Neutrophil (primary cell): ENCODE measurements at regions not wholly inside any gene's neighbourhood (a gene's known extent, or its start where the extent isn't known, plus 50 kb on each side); places are given as distances from the start of the nearest gene placed in this dataset.

Source experiments
- H3K27ac ChIP-seq: fragments of 200-600 bp; sonication (generic); 2 replicates; pipeline ENCODE4 v1.5.1; 2016; ENCODE audit warnings: mild to moderate bottlenecking, moderate library complexity
- H3K27me3 ChIP-seq: fragments of 200-600 bp; sonication (generic); 2 replicates; pipeline ENCODE4 v1.6.0; 2016; ENCODE audit warnings: mild to moderate bottlenecking
- H3K36me3 ChIP-seq: fragments of 200-600 bp; sonication (generic); 2 replicates; pipeline ENCODE4 v1.5.1; 2017
- H3K4me1 ChIP-seq, 2 experiments: fragments of 200-600 bp in 1 of 2; sonication (generic) in 1 of 2; 1 replicate in 1 of 2; 2 replicates in 1 of 2; pipeline versions ENCODE4 v1.5.1 to v1.6.1; 2013 to 2016; ENCODE audit warnings: low read depth in 1 of 2, low read length in 1 of 2, mild to moderate bottlenecking in 1 of 2, moderate library complexity in 1 of 2; ENCODE audit not compliant: control insufficient read depth in 1 of 2, insufficient read depth in 1 of 2
- H3K4me3 ChIP-seq, 2 experiments: fragments of 200-600 bp in 1 of 2; sonication (generic) in 1 of 2; 1 replicate in 1 of 2; 2 replicates in 1 of 2; pipeline ENCODE4 v1.5.1; 2013 to 2016; ENCODE audit warnings: low read depth in 1 of 2, low read length in 1 of 2, mild to moderate bottlenecking in 1 of 2, moderate library complexity in 1 of 2
- H3K9me3 ChIP-seq: fragments of 200-600 bp; sonication (generic); 2 replicates; pipeline ENCODE4 v1.5.1; 2016
- TF ChIP-seq, protein P1 (sequence below): fragments of 200-600 bp; sonication (generic); IDR thresholded peaks from 2 replicates; pipeline ENCODE4 v1.5.1; 2016; ENCODE audit warnings: antibody characterized with exemption

DNA sequence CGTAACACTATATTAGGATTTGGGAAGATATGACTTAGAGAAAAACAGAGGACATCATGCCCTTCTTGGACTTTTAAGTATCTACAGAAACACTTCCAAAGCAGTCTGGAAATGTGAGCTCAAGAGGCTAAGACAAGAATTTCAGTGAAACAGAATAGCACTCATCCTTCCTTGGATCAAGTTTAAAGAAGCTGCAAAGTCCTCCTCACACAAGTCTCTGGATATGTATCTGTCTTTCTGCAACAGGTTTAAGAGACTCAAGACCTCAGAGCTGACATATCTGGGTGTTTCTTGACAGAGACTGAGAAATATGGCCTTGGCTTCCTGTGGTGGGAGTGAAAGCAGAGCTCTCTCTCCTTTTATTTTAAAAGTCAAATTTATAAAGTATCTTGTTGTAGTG is 82.5 kb upstream of the GIMD1 start:
- H3K27ac ChIP-seq: no peak overlapping the region
- H3K9me3 ChIP-seq: no peaks in the 10 kb centered on the region
- H3K36me3 ChIP-seq: no peaks in the 10 kb centered on the region
- no peaks in the 10 kb centered on the region for H3K27me3 ChIP-seq
- H3K4me1 ChIP-seq: no peaks in the 10 kb centered on the region
- no peak overlapping the region for H3K4me3 ChIP-seq
- TF ChIP-seq, protein P1, sequence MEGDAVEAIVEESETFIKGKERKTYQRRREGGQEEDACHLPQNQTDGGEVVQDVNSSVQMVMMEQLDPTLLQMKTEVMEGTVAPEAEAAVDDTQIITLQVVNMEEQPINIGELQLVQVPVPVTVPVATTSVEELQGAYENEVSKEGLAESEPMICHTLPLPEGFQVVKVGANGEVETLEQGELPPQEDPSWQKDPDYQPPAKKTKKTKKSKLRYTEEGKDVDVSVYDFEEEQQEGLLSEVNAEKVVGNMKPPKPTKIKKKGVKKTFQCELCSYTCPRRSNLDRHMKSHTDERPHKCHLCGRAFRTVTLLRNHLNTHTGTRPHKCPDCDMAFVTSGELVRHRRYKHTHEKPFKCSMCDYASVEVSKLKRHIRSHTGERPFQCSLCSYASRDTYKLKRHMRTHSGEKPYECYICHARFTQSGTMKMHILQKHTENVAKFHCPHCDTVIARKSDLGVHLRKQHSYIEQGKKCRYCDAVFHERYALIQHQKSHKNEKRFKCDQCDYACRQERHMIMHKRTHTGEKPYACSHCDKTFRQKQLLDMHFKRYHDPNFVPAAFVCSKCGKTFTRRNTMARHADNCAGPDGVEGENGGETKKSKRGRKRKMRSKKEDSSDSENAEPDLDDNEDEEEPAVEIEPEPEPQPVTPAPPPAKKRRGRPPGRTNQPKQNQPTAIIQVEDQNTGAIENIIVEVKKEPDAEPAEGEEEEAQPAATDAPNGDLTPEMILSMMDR: no peak

- no peaks in the 10 kb centered on the region for H3K27me3 ChIP-seq
- no peaks in the 10 kb centered on the region for H3K9me3 ChIP-seq
- no peaks in the 10 kb centered on the region for H3K4me1 ChIP-seq
- H3K36me3 ChIP-seq: no peaks in the 10 kb centered on the region
- H3K4me3 ChIP-seq: no peak overlapping the region
- H3K27ac ChIP-seq: no peak overlapping the region
- TF ChIP-seq, protein P1: no peak
These were observed 81.7 kb upstream of the GIMD1 start for GRCh38 chr4:106450249-106450648.

- Histone ChIP-seq H3K27me3 (no peaks in the 10 kb centered on the region), H3K27ac (no peak overlapping the region), H3K4me1 (no peaks in the 10 kb centered on the region), H3K36me3 (no peaks in the 10 kb centered on the region), H3K4me3 (no peak overlapping the region), H3K9me3 (no peaks in the 10 kb centered on the region)
- TF ChIP-seq, protein P1: no peak
These were observed 76.0 kb upstream of the GIMD1 start for GRCh38 chr4:106444557-106444956.

DNA sequence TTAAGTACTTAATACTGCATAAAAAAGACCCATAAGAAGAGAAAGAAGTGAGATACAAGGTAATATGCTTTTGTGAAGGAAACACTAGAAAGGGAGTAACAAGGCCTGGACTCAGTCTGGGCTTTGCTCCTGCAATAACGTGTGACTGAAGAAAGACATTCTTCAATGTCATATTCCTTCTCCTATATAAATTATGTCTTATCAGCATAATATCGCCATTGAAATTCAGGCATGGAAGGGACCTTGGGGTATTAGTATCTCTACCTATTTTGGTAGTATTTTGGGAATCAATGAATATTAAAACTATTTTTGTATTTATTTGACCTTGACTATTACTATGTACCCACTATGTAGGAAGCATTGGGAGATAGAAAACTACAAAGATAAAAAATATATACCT is 62.2 kb upstream of the GIMD1 start:
- Histone ChIP-seq H3K9me3 (no peaks in the 10 kb centered on the region), H3K4me1 (no peaks in the 10 kb centered on the region), H3K27ac (no peak overlapping the region), H3K4me3 (no peak overlapping the region), H3K36me3 (no peaks in the 10 kb centered on the region), H3K27me3 (no peaks in the 10 kb centered on the region)
- TF ChIP-seq, protein P1: no peak

DNA sequence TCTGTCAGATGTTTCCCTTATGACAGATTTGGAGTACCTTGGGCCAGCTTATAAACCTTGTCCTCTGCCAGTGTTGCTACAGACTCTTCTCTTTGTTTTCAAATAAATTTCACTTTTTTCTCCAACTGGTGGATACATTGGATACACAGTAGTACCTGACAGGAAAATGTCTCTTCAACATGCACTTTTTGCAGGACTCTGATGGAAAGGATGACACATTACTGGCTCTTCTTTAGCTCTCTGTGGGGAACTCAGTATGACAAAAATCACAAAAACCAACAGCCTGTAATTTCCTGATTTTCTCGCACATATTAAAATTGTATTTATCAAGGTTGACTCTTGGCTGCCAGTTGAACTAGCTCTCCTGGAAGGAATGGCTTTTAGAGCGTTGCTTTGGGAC is 61.3 kb upstream of the GIMD1 start:
- Histone ChIP-seq H3K27ac (no peak overlapping the region), H3K27me3 (no peaks in the 10 kb centered on the region), H3K36me3 (no peaks in the 10 kb centered on the region), H3K9me3 (no peaks in the 10 kb centered on the region), H3K4me1 (no peaks in the 10 kb centered on the region), H3K4me3 (no peak overlapping the region)
- TF ChIP-seq, protein P1: no peak

GRCh38 chr4:106426069-106426468 is 57.5 kb upstream of the GIMD1 start:
- Histone ChIP-seq H3K36me3 (no peaks in the 10 kb centered on the region), H3K4me3 (no peak overlapping the region), H3K27ac (no peak overlapping the region), H3K9me3 (no peaks in the 10 kb centered on the region), H3K27me3 (no peaks in the 10 kb centered on the region), H3K4me1 (no peaks in the 10 kb centered on the region)
- TF ChIP-seq, protein P1: no peak
